ENCODE measurements at regions not wholly inside any gene's neighbourhood (a gene's known extent, or its start where the extent isn't known, plus 50 kb on each side); places are given as distances from the start of the nearest gene placed in this dataset.

GRCh38 chr14:65879248-65880009 lies 466.9 kb downstream of the FUT8 start:
- Mint-ChIP-seq H3K36me3 (no peaks in the 10 kb centered on the region), H3K4me3 (no peak overlapping the region), H3K27me3 (no peaks in the 10 kb centered on the region), H3K9me3 (peaks cover 3% of the 10 kb centered on the region), H3K27ac (no peak overlapping the region), H3K4me1 (peaks cover 5% of the 10 kb centered on the region)
- ATAC-seq, result no peak

GRCh38 chr14:65880507-65880906 lies 468.0 kb downstream of the FUT8 start:
- peaks cover 5% of the 10 kb centered on the region for H3K4me1 Mint-ChIP-seq
- H3K27ac Mint-ChIP-seq, result no peak overlapping the region
- H3K9me3 Mint-ChIP-seq, result peaks cover 3% of the 10 kb centered on the region
- H3K4me3 Mint-ChIP-seq, result no peak overlapping the region
- no peaks in the 10 kb centered on the region for H3K36me3 Mint-ChIP-seq
- no peaks in the 10 kb centered on the region for H3K27me3 Mint-ChIP-seq
- ATAC-seq, result no peak

GRCh38 chr14:65881642-65882041 lies 469.1 kb downstream of the FUT8 start:
- H3K36me3 Mint-ChIP-seq, result no peaks in the 10 kb centered on the region
- ATAC-seq, result no peak
- H3K27me3 Mint-ChIP-seq, result peaks cover 2% of the 10 kb centered on the region
- peaks cover 5% of the 10 kb centered on the region for H3K4me1 Mint-ChIP-seq
- H3K27ac Mint-ChIP-seq, result no peak overlapping the region
- peaks cover 3% of the 10 kb centered on the region for H3K9me3 Mint-ChIP-seq
- no peak overlapping the region for H3K4me3 Mint-ChIP-seq

GRCh38 chr14:65888677-65889076 lies 476.1 kb downstream of the FUT8 start:
- no peak overlapping the region for H3K27ac Mint-ChIP-seq
- H3K4me3 Mint-ChIP-seq, result no peak overlapping the region
- H3K9me3 Mint-ChIP-seq, result peaks cover 5% of the 10 kb centered on the region
- H3K27me3 Mint-ChIP-seq, result peaks cover 51% of the 10 kb centered on the region
- H3K4me1 Mint-ChIP-seq, result no peaks in the 10 kb centered on the region
- no peaks in the 10 kb centered on the region for H3K36me3 Mint-ChIP-seq
- no peak for ATAC-seq

GRCh38 chr14:65892315-65892714 lies 479.8 kb downstream of the FUT8 start:
- Mint-ChIP-seq H3K4me1 (no peaks in the 10 kb centered on the region), H3K36me3 (no peaks in the 10 kb centered on the region), H3K9me3 (peaks cover 10% of the 10 kb centered on the region), H3K4me3 (no peak overlapping the region), H3K27me3 (peaks cover 69% of the 10 kb centered on the region), H3K27ac (no peak overlapping the region)
- no peak for ATAC-seq

- H3K4me1 Mint-ChIP-seq, result no peaks in the 10 kb centered on the region
- peaks cover 45% of the 10 kb centered on the region for H3K27me3 Mint-ChIP-seq
- no peak overlapping the region for H3K27ac Mint-ChIP-seq
- peaks cover 4% of the 10 kb centered on the region for H3K36me3 Mint-ChIP-seq
- H3K9me3 Mint-ChIP-seq, result peaks cover 18% of the 10 kb centered on the region
- no peak for ATAC-seq
- H3K4me3 Mint-ChIP-seq, result no peak overlapping the region
Observed at GRCh38 chr14:65900164-65900563, 487.6 kb downstream of the FUT8 start.

GRCh38 chr14:65901595-65901994 lies 489.1 kb downstream of the FUT8 start:
- Mint-ChIP-seq H3K36me3 (peaks cover 4% of the 10 kb centered on the region), H3K4me3 (no peak overlapping the region), H3K4me1 (no peaks in the 10 kb centered on the region), H3K9me3 (peaks cover 16% of the 10 kb centered on the region), H3K27ac (no peak overlapping the region), H3K27me3 (peaks cover 37% of the 10 kb centered on the region)
- no peak for ATAC-seq

GRCh38 chr14:65904988-65905387 lies 492.5 kb downstream of the FUT8 start:
- Mint-ChIP-seq H3K4me1 (peaks cover 7% of the 10 kb centered on the region), H3K36me3 (peaks cover 4% of the 10 kb centered on the region), H3K27me3 (peaks cover 32% of the 10 kb centered on the region), H3K27ac (no peak overlapping the region), H3K4me3 (no peak overlapping the region), H3K9me3 (peaks cover 14% of the 10 kb centered on the region)
- ATAC-seq, result no peak

GRCh38 chr14:65906344-65906743 lies 493.8 kb downstream of the FUT8 start:
- no peak overlapping the region for H3K4me3 Mint-ChIP-seq
- H3K36me3 Mint-ChIP-seq, result peaks cover 4% of the 10 kb centered on the region
- no peak overlapping the region for H3K27ac Mint-ChIP-seq
- peaks cover 7% of the 10 kb centered on the region for H3K4me1 Mint-ChIP-seq
- peaks cover 4% of the 10 kb centered on the region for H3K9me3 Mint-ChIP-seq
- ATAC-seq, result no peak
- peaks cover 18% of the 10 kb centered on the region for H3K27me3 Mint-ChIP-seq

- H3K4me3 Mint-ChIP-seq, result no peak overlapping the region
- no peak overlapping the region for H3K27ac Mint-ChIP-seq
- no peaks in the 10 kb centered on the region for H3K36me3 Mint-ChIP-seq
- H3K27me3 Mint-ChIP-seq, result peaks cover 13% of the 10 kb centered on the region
- no peaks in the 10 kb centered on the region for H3K9me3 Mint-ChIP-seq
- peaks cover 7% of the 10 kb centered on the region for H3K4me1 Mint-ChIP-seq
- ATAC-seq, result no peak
Observed at GRCh38 chr14:65906948-65907347, 494.4 kb downstream of the FUT8 start.

GRCh38 chr14:65910108-65910786 lies 497.7 kb downstream of the FUT8 start:
- Mint-ChIP-seq H3K4me3 (no peak overlapping the region), H3K4me1 (peaks cover 7% of the 10 kb centered on the region), H3K27ac (no peak overlapping the region), H3K9me3 (no peaks in the 10 kb centered on the region), H3K36me3 (no peaks in the 10 kb centered on the region), H3K27me3 (peaks cover 8% of the 10 kb centered on the region)
- no peak for ATAC-seq

- no peaks in the 10 kb centered on the region for H3K9me3 Mint-ChIP-seq
- no peaks in the 10 kb centered on the region for H3K4me1 Mint-ChIP-seq
- H3K4me3 Mint-ChIP-seq, result no peak overlapping the region
- no peaks in the 10 kb centered on the region for H3K36me3 Mint-ChIP-seq
- no peak overlapping the region for H3K27ac Mint-ChIP-seq
- peaks cover 8% of the 10 kb centered on the region for H3K27me3 Mint-ChIP-seq
- no peak for ATAC-seq
Observed at GRCh38 chr14:65915125-65915524, 502.6 kb downstream of the FUT8 start.

GRCh38 chr14:65916055-65916454 lies 503.5 kb downstream of the FUT8 start:
- H3K27me3 Mint-ChIP-seq, result peaks cover 8% of the 10 kb centered on the region
- no peaks in the 10 kb centered on the region for H3K9me3 Mint-ChIP-seq
- H3K4me1 Mint-ChIP-seq, result no peaks in the 10 kb centered on the region
- no peaks in the 10 kb centered on the region for H3K36me3 Mint-ChIP-seq
- no peak overlapping the region for H3K27ac Mint-ChIP-seq
- H3K4me3 Mint-ChIP-seq, result no peak overlapping the region
- no peak for ATAC-seq

- peaks cover 29% of the 10 kb centered on the region for H3K27me3 Mint-ChIP-seq
- no peak for ATAC-seq
- no peaks in the 10 kb centered on the region for H3K9me3 Mint-ChIP-seq
- no peaks in the 10 kb centered on the region for H3K4me1 Mint-ChIP-seq
- no peaks in the 10 kb centered on the region for H3K36me3 Mint-ChIP-seq
- no peak overlapping the region for H3K27ac Mint-ChIP-seq
- H3K4me3 Mint-ChIP-seq, result no peak overlapping the region
Observed at GRCh38 chr14:65920996-65921395, 508.5 kb downstream of the FUT8 start.

- H3K4me3 Mint-ChIP-seq, result no peak overlapping the region
- peaks cover 5% of the 10 kb centered on the region for H3K4me1 Mint-ChIP-seq
- peaks cover 41% of the 10 kb centered on the region for H3K27me3 Mint-ChIP-seq
- no peaks in the 10 kb centered on the region for H3K9me3 Mint-ChIP-seq
- no peak for ATAC-seq
- H3K27ac Mint-ChIP-seq, result no peak overlapping the region
- no peaks in the 10 kb centered on the region for H3K36me3 Mint-ChIP-seq
Observed at GRCh38 chr14:65922142-65922541, 509.6 kb downstream of the FUT8 start.

- peaks cover 5% of the 10 kb centered on the region for H3K4me1 Mint-ChIP-seq
- H3K27ac Mint-ChIP-seq, result no peak overlapping the region
- no peaks in the 10 kb centered on the region for H3K9me3 Mint-ChIP-seq
- no peaks in the 10 kb centered on the region for H3K36me3 Mint-ChIP-seq
- H3K27me3 Mint-ChIP-seq, result peaks cover 63% of the 10 kb centered on the region
- no peak for ATAC-seq
- no peak overlapping the region for H3K4me3 Mint-ChIP-seq
Observed at GRCh38 chr14:65926504-65926903, 514.0 kb downstream of the FUT8 start.

Measured in stimulated activated memory B cell treated with anti-CD40 and anti-IgM and Interleukin-4, amounts not matched to agents 10 μg/mL and 1 μg/mL and 100 μg/mL, for 72 hours (primary cell).